Medulla oblongata (tissue), 1 donor: ENCODE measurements at regions not wholly inside any gene's neighbourhood (a gene's known extent, or its start where the extent isn't known, plus 50 kb on each side); places are given as distances from the start of the nearest gene placed in this dataset.
"Not testable (repeated sequence)": the region's sequence is repeated elsewhere in the genome, so short reads cannot be mapped to it uniquely, and the experiment has no call there.

ENCODE experiments used
- DNase-seq: peaks from one replicate; pipeline ENCODE4 v3.0.0-alpha.2; 2015; ENCODE audit errors: extremely low spot score

- no peak for DNase-seq
These were observed 97.0 kb downstream of the PHETA1 start for GRCh38 chr12:111271674-111272418.

GRCh38 chr12:111270774-111271173 lies 98.1 kb downstream of the PHETA1 start:
- DNase-seq: no peak

- no peak for DNase-seq
These were observed 98.7 kb downstream of the PHETA1 start for GRCh38 chr12:111270239-111270638.

GRCh38 chr12:111269718-111270117 lies 99.2 kb downstream of the PHETA1 start:
- DNase-seq: no peak

- no peak for DNase-seq
These were observed 99.9 kb downstream of the PHETA1 start for GRCh38 chr12:111268738-111269572.

- DNase-seq: no peak
These were observed 101.8 kb downstream of the PHETA1 start for GRCh38 chr12:111267144-111267543.

GRCh38 chr12:111261911-111262676 lies 106.8 kb downstream of the PHETA1 start:
- no peak for DNase-seq

GRCh38 chr12:111260732-111261131 lies 108.2 kb downstream of the PHETA1 start:
- DNase-seq: no peak

- no peak for DNase-seq
These were observed 109.7 kb downstream of the PHETA1 start for GRCh38 chr12:111259231-111259630.

GRCh38 chr12:111258081-111258480 lies 110.8 kb downstream of the PHETA1 start:
- not testable (repeated sequence) for DNase-seq

GRCh38 chr12:111257435-111257902 lies 111.4 kb downstream of the PHETA1 start:
- DNase-seq: no peak

- no peak for DNase-seq
These were observed 112.1 kb downstream of the PHETA1 start for GRCh38 chr12:111256629-111257434.

GRCh38 chr12:111255261-111255660 lies 113.6 kb downstream of the PHETA1 start:
- DNase-seq: no peak

GRCh38 chr12:111254106-111254505 lies 114.8 kb downstream of the PHETA1 start:
- no peak for DNase-seq

- DNase-seq: no peak
These were observed 115.7 kb downstream of the PHETA1 start for GRCh38 chr12:111253213-111253612.

- DNase-seq: no peak
These were observed 117.1 kb downstream of the PHETA1 start for GRCh38 chr12:111251787-111252186.

GRCh38 chr12:111251058-111251730 lies 117.7 kb downstream of the PHETA1 start:
- no peak for DNase-seq

- DNase-seq: no peak
These were observed 118.5 kb downstream of the PHETA1 start for GRCh38 chr12:111250251-111250881.

GRCh38 chr12:111249757-111250156 lies 119.1 kb downstream of the PHETA1 start:
- DNase-seq: no peak

- no peak for DNase-seq
These were observed 119.9 kb downstream of the PHETA1 start for GRCh38 chr12:111249018-111249370.
